GM10248 (cell line): ENCODE measurements at regions not wholly inside any gene's neighbourhood (a gene's known extent, or its start where the extent isn't known, plus 50 kb on each side); places are given as distances from the start of the nearest gene placed in this dataset.

Source experiments
- CTCF ChIA-PET: fragments of 300-600 bp; sonication (Branson Sonifier 250); formaldehyde crosslinking; extraction: SDS; loops from one replicate; lab custom pipeline; 2021; ENCODE audit warnings: antibody characterized with exemption; lab: Yijun Ruan, JAX
- POLR2A ChIA-PET: fragments of 350-650 bp; sonication (Branson Sonifier 250); formaldehyde crosslinking; extraction: SDS; loops from one replicate; lab custom pipeline; 2020; ENCODE audit warnings: antibody characterized with exemption; lab: Yijun Ruan, JAX
- DNase-seq: peaks from one replicate; pipeline ENCODE4 v3.0.0; 2012; ENCODE audit errors: extremely low spot score
- CTCF ChIP-seq: IDR thresholded peaks from 2 replicates; pipeline ENCODE4 v1.5.1; 2012; ENCODE audit warnings: mild to moderate bottlenecking, low read depth; ENCODE audit errors: extremely low read depth, missing control alignments, control extremely low read depth

- ChIA-PET POLR2A (no interaction called here), CTCF (interaction anchor here (1.2 to 1.6 kb wide), 2 partner anchors 14 to 95 kb away, joined by 3 read pairs; no protein-coding TSS in a partner anchor)
- no peak for DNase-seq
- TF ChIP-seq CTCF: no peak
Measured at GRCh38 chr6:126907312-126907711, 211.2 kb upstream of the RSPO3 start.

GRCh38 chr6:126907996-126908395, 210.5 kb upstream of the RSPO3 start:
- ChIA-PET CTCF (interaction anchor here (1.6 kb wide), 1 partner anchor 13 kb away, joined by 3 read pairs; no protein-coding TSS in a partner anchor), POLR2A (no interaction called here)
- DNase-seq: no peak
- TF ChIP-seq CTCF: no peak

- no peak for DNase-seq
- ChIA-PET POLR2A (no interaction called here), CTCF (interaction anchor here (1.4 to 1.7 kb wide), 2 partner anchors 9 to 22 kb away, joined by 3 to 4 read pairs; no protein-coding TSS in a partner anchor)
- no peak for TF ChIP-seq CTCF
Measured at GRCh38 chr6:126909493-126909892, 209.0 kb upstream of the RSPO3 start.

GRCh38 chr6:126913651-126914050, 204.8 kb upstream of the RSPO3 start:
- ChIA-PET POLR2A (no interaction called here), CTCF (no interaction called here)
- TF ChIP-seq CTCF: no peak
- no peak for DNase-seq

GRCh38 chr6:126914172-126914571, 204.3 kb upstream of the RSPO3 start:
- DNase-seq: no peak
- TF ChIP-seq CTCF: no peak
- POLR2A ChIA-PET: no interaction called here
- CTCF ChIA-PET: interaction anchor here (1.0 kb wide), 1 partner anchor 14 kb away, joined by 3 read pairs; no protein-coding TSS in a partner anchor

GRCh38 chr6:126914801-126915200, 203.7 kb upstream of the RSPO3 start:
- ChIA-PET CTCF (interaction anchor here (0.8 to 1.0 kb wide), 2 partner anchors 8 to 13 kb away, joined by 3 read pairs; no protein-coding TSS in a partner anchor), POLR2A (no interaction called here)
- TF ChIP-seq CTCF: no peak
- DNase-seq: no peak
